Peyer's patch (tissue), 4 donors: ENCODE measurements at regions not wholly inside any gene's neighbourhood (a gene's known extent, or its start where the extent isn't known, plus 50 kb on each side); places are given as distances from the start of the nearest gene placed in this dataset.

Experiments
- DNase-seq, 3 donors: peaks; one replicate each; pipeline ENCODE4 v3.0.0-alpha.2; 2017 to 2019
- H3K27ac ChIP-seq, 4 donors: fragments of 200-600 bp; sonication (generic); one replicate each; pipeline ENCODE4 v1.5.1; 2016 to 2019
- H3K27me3 ChIP-seq, 2 donors: fragments of 200-600 bp; sonication (generic); one replicate each; pipeline ENCODE4 v1.5.1; 2019
- H3K36me3 ChIP-seq, 3 donors: fragments of 200-600 bp; sonication (generic); one replicate each; pipeline ENCODE4 v1.5.1; 2016 to 2019
- H3K4me1 ChIP-seq, 4 donors: fragments of 200-600 bp; sonication (generic); one replicate each; pipeline ENCODE4 v1.5.1; 2016 to 2019
- H3K4me3 ChIP-seq, 4 donors: fragments of 200-600 bp; sonication (generic); 1 replicate in 3 of 4; 2 replicates in 1 of 4; pipeline ENCODE4 v1.5.1; 2016 to 2019; ENCODE audit warnings: mild to moderate bottlenecking in 1 of 4
- H3K9me3 ChIP-seq, 4 donors: fragments of 200-600 bp; sonication (generic); one replicate each; pipeline ENCODE4 v1.5.1; 2016 to 2019; ENCODE audit warnings: mild to moderate bottlenecking in 1 of 4
- POLR2A ChIP-seq, 2 donors: fragments of 450-650 bp; IDR thresholded peaks; one replicate each; pipeline ENCODE4 v1.5.1; 2017; ENCODE audit warnings: antibody characterized with exemption in 2 of 2, mild to moderate bottlenecking in 2 of 2, moderate library complexity in 2 of 2
- TF ChIP-seq, protein P1 (sequence below), 6 experiments: fragments of 450-650 bp in 4 of 6; fragments of 200-600 bp in 2 of 6; sonication (generic) in 1 of 6; IDR thresholded peaks; one replicate each; pipeline ENCODE4 v1.5.1; 2017 to 2019; ENCODE audit warnings: antibody characterized with exemption in 6 of 6, mild to moderate bottlenecking in 3 of 6, moderate library complexity in 1 of 6

DNA sequence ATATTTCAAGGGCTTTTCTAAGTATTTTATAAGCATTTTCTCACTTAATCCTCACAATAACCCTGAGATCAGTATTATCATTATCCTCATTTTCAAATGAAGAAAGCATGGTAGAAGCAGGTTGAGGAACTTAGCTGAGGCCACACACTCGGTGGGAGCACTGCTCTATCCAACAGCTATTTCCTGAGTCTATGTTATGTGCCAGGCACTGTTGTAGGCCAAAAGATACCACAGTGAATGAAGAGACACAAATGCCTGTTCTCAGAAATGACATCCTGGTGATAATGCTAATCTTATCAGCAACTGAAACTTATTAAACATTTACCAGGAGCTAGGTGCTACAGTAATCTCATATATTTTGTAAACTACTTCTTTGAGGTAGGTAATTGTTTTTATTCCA, 553.9 kb upstream of the ARGLU1 start:
- Histone ChIP-seq H3K27me3 (no peaks in the 10 kb centered on the region), H3K4me1 (peaks cover 0 to 8% (median 0%) of the 10 kb centered on the region in 4 donors), H3K27ac (no peak overlapping the region), H3K4me3 (no peak overlapping the region), H3K36me3 (no peaks in the 10 kb centered on the region), H3K9me3 (no peaks in the 10 kb centered on the region)
- TF ChIP-seq POLR2A (IDR thresholded peaks at IDR 0.05), result no peak
- TF ChIP-seq, protein P1, sequence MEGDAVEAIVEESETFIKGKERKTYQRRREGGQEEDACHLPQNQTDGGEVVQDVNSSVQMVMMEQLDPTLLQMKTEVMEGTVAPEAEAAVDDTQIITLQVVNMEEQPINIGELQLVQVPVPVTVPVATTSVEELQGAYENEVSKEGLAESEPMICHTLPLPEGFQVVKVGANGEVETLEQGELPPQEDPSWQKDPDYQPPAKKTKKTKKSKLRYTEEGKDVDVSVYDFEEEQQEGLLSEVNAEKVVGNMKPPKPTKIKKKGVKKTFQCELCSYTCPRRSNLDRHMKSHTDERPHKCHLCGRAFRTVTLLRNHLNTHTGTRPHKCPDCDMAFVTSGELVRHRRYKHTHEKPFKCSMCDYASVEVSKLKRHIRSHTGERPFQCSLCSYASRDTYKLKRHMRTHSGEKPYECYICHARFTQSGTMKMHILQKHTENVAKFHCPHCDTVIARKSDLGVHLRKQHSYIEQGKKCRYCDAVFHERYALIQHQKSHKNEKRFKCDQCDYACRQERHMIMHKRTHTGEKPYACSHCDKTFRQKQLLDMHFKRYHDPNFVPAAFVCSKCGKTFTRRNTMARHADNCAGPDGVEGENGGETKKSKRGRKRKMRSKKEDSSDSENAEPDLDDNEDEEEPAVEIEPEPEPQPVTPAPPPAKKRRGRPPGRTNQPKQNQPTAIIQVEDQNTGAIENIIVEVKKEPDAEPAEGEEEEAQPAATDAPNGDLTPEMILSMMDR (IDR thresholded peaks at IDR 0.05), result no peak
- no peak for DNase-seq

DNA sequence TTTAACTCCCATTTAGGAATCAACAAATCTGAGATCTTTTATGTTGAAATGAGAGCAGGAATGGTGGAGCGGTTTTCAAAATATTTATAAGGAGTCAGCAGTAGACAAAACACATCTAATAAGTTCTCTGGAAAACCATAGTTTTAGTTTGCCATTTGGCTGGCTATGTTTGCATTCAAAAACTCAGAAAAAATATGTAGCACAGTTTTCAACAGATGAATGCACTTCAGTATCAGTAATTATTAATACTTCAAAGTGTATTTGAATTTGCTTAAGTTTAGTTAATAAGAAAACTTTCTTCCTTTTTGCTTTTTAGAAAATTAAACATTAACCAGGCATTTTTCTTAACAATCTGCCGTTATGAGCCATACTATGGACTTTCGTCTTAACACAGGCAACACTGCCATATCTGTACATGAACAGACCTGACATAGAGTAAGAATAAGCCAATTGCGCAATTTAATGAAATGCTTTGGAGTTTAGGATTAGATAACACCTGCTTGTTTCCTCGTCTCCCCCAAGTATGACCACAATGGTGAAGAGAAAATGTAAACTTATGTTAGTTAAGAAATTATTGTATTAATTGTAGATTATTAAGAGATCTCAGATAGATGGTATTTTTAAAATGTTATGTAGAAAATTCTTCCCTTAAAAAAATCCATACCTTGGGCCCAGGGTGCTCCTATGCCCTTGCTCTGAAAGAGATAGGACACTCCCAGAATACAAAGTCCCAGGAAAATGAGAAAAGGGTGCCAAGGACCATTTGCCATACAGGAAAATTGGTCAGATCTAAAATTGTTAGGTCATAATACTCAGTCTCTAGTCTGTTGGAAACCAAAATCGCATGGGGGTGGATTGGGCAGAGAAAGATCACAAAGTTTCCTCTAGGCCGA, 552.3 kb upstream of the ARGLU1 start:
- H3K27ac ChIP-seq, result peak overlapping the region in 1 of 4 donors; percentile 33
- no peak overlapping the region for H3K4me3 ChIP-seq
- no peak for DNase-seq
- H3K36me3 ChIP-seq, result no peaks in the 10 kb centered on the region
- no peaks in the 10 kb centered on the region for H3K9me3 ChIP-seq
- TF ChIP-seq POLR2A (IDR thresholded peaks at IDR 0.05), result no peak
- TF ChIP-seq, protein P1 (IDR thresholded peaks at IDR 0.05), result peak in 1 of 6 experiments; percentile 12
- no peaks in the 10 kb centered on the region for H3K27me3 ChIP-seq
- peaks cover 0 to 8% (median 0%) of the 10 kb centered on the region in 4 donors for H3K4me1 ChIP-seq

DNA sequence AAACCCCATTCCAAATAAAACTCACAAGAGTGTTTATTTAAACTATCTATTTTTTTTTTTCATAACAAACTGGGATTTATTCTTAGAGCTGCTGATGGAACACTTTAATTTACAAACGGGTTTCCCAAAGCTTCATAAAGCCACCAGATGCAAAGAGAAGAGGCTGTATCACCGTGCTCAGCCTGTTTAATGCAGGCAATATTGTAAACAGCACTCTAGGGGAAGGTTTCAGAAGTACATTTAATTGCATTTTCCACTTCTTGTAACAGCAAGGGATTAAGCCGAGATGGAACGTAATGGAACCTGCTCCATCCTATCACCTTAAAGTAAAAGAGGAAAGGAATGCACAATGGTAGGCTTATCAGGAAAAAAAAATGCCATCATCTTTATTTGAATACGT, 550.6 kb upstream of the ARGLU1 start:
- H3K36me3 ChIP-seq, result no peaks in the 10 kb centered on the region
- no peaks in the 10 kb centered on the region for H3K27me3 ChIP-seq
- no peak for DNase-seq
- H3K27ac ChIP-seq, result no peak overlapping the region
- H3K9me3 ChIP-seq, result no peaks in the 10 kb centered on the region
- H3K4me3 ChIP-seq, result no peak overlapping the region
- TF ChIP-seq, protein P1 (IDR thresholded peaks at IDR 0.05), result no peak
- no peak for TF ChIP-seq POLR2A (IDR thresholded peaks at IDR 0.05)
- peaks cover 0 to 8% (median 0%) of the 10 kb centered on the region in 4 donors for H3K4me1 ChIP-seq

DNA sequence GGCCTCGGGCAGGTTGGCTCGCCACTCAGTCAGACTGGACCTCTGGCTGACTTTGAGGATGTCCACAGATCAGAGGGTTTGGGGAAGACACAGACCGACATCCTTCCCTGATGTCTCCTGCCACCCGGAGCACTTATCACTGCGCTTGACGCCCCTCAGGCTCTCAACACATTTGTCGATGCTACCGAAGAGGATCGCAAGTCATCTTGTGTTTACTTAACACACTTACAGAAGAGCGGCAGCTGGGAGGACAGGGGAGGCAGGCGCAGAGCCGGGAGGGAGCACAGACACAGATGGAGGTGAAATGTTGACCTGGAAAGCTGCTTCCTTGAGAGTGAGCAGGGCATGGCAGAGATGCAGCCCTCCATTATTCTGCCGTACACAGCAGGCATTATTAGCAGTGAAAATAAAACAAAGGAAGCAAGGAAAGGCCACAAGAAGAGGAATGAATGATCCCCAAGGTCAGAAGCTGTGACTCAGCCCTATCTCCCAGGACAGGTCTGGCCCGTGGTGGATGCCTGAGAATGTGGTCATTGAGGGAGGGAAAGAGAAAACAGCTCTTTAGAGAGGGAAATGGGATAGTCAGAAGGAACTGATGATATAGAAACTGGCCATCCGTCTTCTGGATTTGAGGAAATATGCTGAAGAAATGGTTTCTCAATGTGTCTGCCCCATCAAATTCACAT, 549.5 kb upstream of the ARGLU1 start:
- Histone ChIP-seq H3K36me3 (no peaks in the 10 kb centered on the region), H3K4me1 (peaks cover 0 to 8% (median 0%) of the 10 kb centered on the region in 4 donors), H3K27me3 (no peaks in the 10 kb centered on the region), H3K4me3 (no peak overlapping the region), H3K27ac (no peak overlapping the region), H3K9me3 (no peaks in the 10 kb centered on the region)
- TF ChIP-seq, protein P1 (IDR thresholded peaks at IDR 0.05), result no peak
- TF ChIP-seq POLR2A (IDR thresholded peaks at IDR 0.05), result no peak
- no peak for DNase-seq

DNA sequence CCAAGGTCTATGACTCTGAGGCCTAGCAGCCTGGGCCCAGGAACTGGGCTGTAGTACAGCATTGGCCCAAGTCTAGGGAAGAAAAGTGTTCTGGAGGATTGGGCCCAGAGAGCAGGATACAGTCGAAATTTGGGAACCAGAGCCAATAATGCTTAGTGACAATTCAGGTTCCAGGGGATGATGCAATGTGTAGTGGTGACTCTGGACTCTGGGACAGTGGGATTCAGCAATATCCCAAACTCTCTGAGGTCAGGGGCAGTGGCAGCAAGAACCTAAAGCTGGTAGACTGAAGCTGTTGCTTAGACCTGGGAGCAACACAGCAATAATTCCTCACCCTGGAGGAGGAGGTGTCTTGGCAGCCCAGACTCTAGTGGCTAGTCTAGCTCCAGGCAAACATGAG, 545.5 kb upstream of the ARGLU1 start:
- Histone ChIP-seq H3K27me3 (no peaks in the 10 kb centered on the region), H3K27ac (no peak overlapping the region), H3K9me3 (peaks cover 0 to 8% (median 0%) of the 10 kb centered on the region in 4 donors), H3K36me3 (no peaks in the 10 kb centered on the region), H3K4me1 (no peaks in the 10 kb centered on the region), H3K4me3 (no peak overlapping the region)
- DNase-seq, result no peak
- TF ChIP-seq POLR2A (IDR thresholded peaks at IDR 0.05), result no peak
- TF ChIP-seq, protein P1 (IDR thresholded peaks at IDR 0.05), result no peak
